GM23338 (cell line): ENCODE measurements at regions not wholly inside any gene's neighbourhood (a gene's known extent, or its start where the extent isn't known, plus 50 kb on each side); places are given as distances from the start of the nearest gene placed in this dataset.

Experiments
- ATAC-seq: fragments of 200-7000 bp; cut with Tn5 transposase; 3 replicates; pipeline ENCODE4 v1.9.1; 2020
- DNase-seq: peaks from one replicate; pipeline ENCODE4 v3.0.0-alpha.2; 2015; ENCODE audit warnings: low spot score
- H2AFZ ChIP-seq: fragments of 200-600 bp; sonication (generic); 2 replicates; pipeline ENCODE4 v1.8.0; 2016; ENCODE audit warnings: antibody characterized with exemption, mild to moderate bottlenecking, moderate library complexity
- H3F3A ChIP-seq: fragments of 200-600 bp; sonication (generic); replicated peaks from 2 replicates; pipeline ENCODE4 v1.8.0; 2017; ENCODE audit warnings: antibody characterized with exemption, mixed run types, low read depth
- H3K27ac ChIP-seq: fragments of 200-600 bp; sonication (generic); 2 replicates; pipeline ENCODE4 v1.6.1; 2016; ENCODE audit warnings: low read depth
- H3K27me3 ChIP-seq: fragments of 200-600 bp; sonication (generic); 2 replicates; pipeline ENCODE4 v1.8.0; 2016; ENCODE audit warnings: mild to moderate bottlenecking, mixed run types, moderate library complexity; ENCODE audit not compliant: insufficient read depth
- H3K36me3 ChIP-seq: fragments of 200-600 bp; sonication (generic); 2 replicates; pipeline ENCODE4 v1.8.0; 2016; ENCODE audit warnings: mild to moderate bottlenecking; ENCODE audit not compliant: insufficient read depth
- H3K4me1 ChIP-seq: fragments of 200-600 bp; sonication (generic); 2 replicates; pipeline ENCODE4 v1.8.0; 2016; ENCODE audit warnings: mild to moderate bottlenecking, moderate library complexity; ENCODE audit not compliant: insufficient read depth
- H3K4me2 ChIP-seq: fragments of 200-600 bp; sonication (generic); 2 replicates; pipeline ENCODE4 v1.7.1; 2017; ENCODE audit warnings: mixed run types
- H3K4me3 ChIP-seq: fragments of 200-600 bp; sonication (generic); 2 replicates; pipeline ENCODE4 v1.6.1; 2016; ENCODE audit warnings: mixed run types
- H3K79me2 ChIP-seq: fragments of 200-600 bp; sonication (generic); replicated peaks from 2 replicates; pipeline ENCODE4 v1.8.0; 2017; ENCODE audit warnings: mild to moderate bottlenecking; ENCODE audit not compliant: insufficient read depth
- H3K9me2 ChIP-seq: fragments of 200-600 bp; sonication (generic); 2 replicates; pipeline ENCODE4 v1.8.0; 2017; ENCODE audit not compliant: insufficient read depth
- H4K20me1 ChIP-seq: fragments of 200-600 bp; sonication (generic); replicated peaks from 2 replicates; pipeline ENCODE4 v1.8.0; 2017; ENCODE audit warnings: mild to moderate bottlenecking; ENCODE audit not compliant: insufficient read depth
- H3K27ac Mint-ChIP-seq: 2 replicates; pipeline ENCODE4 v1.8.0; 2020; ENCODE audit warnings: inconsistent platforms, mild to moderate bottlenecking, moderate library complexity, mixed read lengths
- H3K27me3 Mint-ChIP-seq: 3 replicates; pipeline ENCODE4 v1.8.0; 2022; ENCODE audit warnings: low read depth, mild to moderate bottlenecking, moderate library complexity, mixed read lengths, inconsistent platforms; ENCODE audit not compliant: insufficient read depth, poor library complexity
- H3K36me3 Mint-ChIP-seq: 3 replicates; pipeline ENCODE4 v1.8.0; 2021; ENCODE audit warnings: low read depth, mild to moderate bottlenecking, inconsistent platforms, moderate library complexity, mixed read lengths
- H3K4me1 Mint-ChIP-seq: 3 replicates; pipeline ENCODE4 v1.8.0; 2020; ENCODE audit warnings: mild to moderate bottlenecking, inconsistent platforms, mixed read lengths
- H3K4me3 Mint-ChIP-seq: 3 replicates; pipeline ENCODE4 v1.8.0; 2021; ENCODE audit warnings: moderate library complexity, mild to moderate bottlenecking, inconsistent platforms, mixed read lengths
- H3K9me3 Mint-ChIP-seq: 3 replicates; pipeline ENCODE4 v1.8.0; 2020; ENCODE audit warnings: moderate library complexity, mild to moderate bottlenecking, inconsistent platforms, mixed read lengths
- CREB1 ChIP-seq: fragments of 250-450 bp; sonication (Bioruptor Pico); IDR thresholded peaks from 2 replicates; pipeline ENCODE4 v1.5.0; 2020; ENCODE audit warnings: low read depth, mild to moderate bottlenecking, moderate library complexity
- CTCF ChIP-seq, 2 experiments: fragments of 200-600 bp in 1 of 2; sonication (generic) in 1 of 2; conservative IDR thresholded peaks; 2 replicates each; pipeline versions ENCODE4 v1.5.1 to v1.6.1; 2016 to 2017; ENCODE audit warnings: antibody characterized with exemption in 2 of 2, low read depth in 2 of 2, mild to moderate bottlenecking in 2 of 2, moderate library complexity in 1 of 2
- ETS1 ChIP-seq: IDR thresholded peaks from 2 replicates; pipeline ENCODE4 v1.6.1; 2016; ENCODE audit warnings: antibody characterized with exemption
- EZH2 ChIP-seq: fragments of 200-600 bp; sonication (generic); IDR thresholded peaks from one replicate; pipeline ENCODE4 v1.8.0; 2017; ENCODE audit warnings: antibody characterized with exemption, mild to moderate bottlenecking, low read depth; ENCODE audit not compliant: unreplicated experiment
- EZH2phosphoT487 ChIP-seq: fragments of 200-600 bp; sonication (generic); IDR thresholded peaks from one replicate; pipeline ENCODE4 v1.8.1; 2018; ENCODE audit warnings: antibody characterized with exemption; ENCODE audit not compliant: unreplicated experiment
- JUNB ChIP-seq: IDR thresholded peaks from one replicate; pipeline ENCODE4 v1.6.1; 2016; ENCODE audit warnings: antibody characterized with exemption; ENCODE audit not compliant: unreplicated experiment
- NANOG ChIP-seq: IDR thresholded peaks from 2 replicates; pipeline ENCODE4 v1.6.1; 2016; ENCODE audit warnings: antibody characterized with exemption, borderline replicate concordance
- POLR2AphosphoS5 ChIP-seq: IDR thresholded peaks from 2 replicates; pipeline ENCODE4 v1.6.1; 2016; ENCODE audit warnings: antibody characterized with exemption, low read depth
- REST ChIP-seq: IDR thresholded peaks from one replicate; pipeline ENCODE4 v1.6.1; 2018; ENCODE audit warnings: antibody characterized with exemption; ENCODE audit not compliant: unreplicated experiment
- STAT1 ChIP-seq: IDR thresholded peaks from one replicate; pipeline ENCODE4 v1.6.1; 2016; ENCODE audit warnings: antibody characterized with exemption; ENCODE audit not compliant: unreplicated experiment
- ZNF114 ChIP-seq: fragments of 250-450 bp; sonication (Bioruptor Pico); IDR thresholded peaks from 2 replicates; pipeline ENCODE4 v1.5.0; 2020; ENCODE audit warnings: mild to moderate bottlenecking, moderate library complexity
- ZNF331 ChIP-seq: fragments of 250-450 bp; sonication (Bioruptor Pico); IDR thresholded peaks from 2 replicates; pipeline ENCODE4 v1.5.0; 2020; ENCODE audit warnings: low read depth, mild to moderate bottlenecking, moderate library complexity
- ZNF462 ChIP-seq: fragments of 250-450 bp; sonication (Bioruptor Pico); IDR thresholded peaks from 2 replicates; pipeline ENCODE4 v1.5.0; 2020; ENCODE audit warnings: mild to moderate bottlenecking, moderate library complexity

GRCh38 chr16:64543441-64543840, 578.4 kb downstream of the CDH11 start:
- DNase-seq (no peak), ATAC-seq (no peak)
- Mint-ChIP-seq H3K4me1 (no peaks in the 10 kb centered on the region), H3K36me3 (no peaks in the 10 kb centered on the region), H3K27ac (no peak overlapping the region), H3K4me3 (no peak overlapping the region), H3K9me3 (no peaks in the 10 kb centered on the region; the same call in 2 of the 3 replicates), H3K27me3 (no peaks in the 10 kb centered on the region)
- Histone ChIP-seq H3K4me1 (no peaks in the 10 kb centered on the region), H3K36me3 (no peaks in the 10 kb centered on the region), H2AFZ (no peak overlapping the region), H3K79me2 (no peaks in the 10 kb centered on the region), H3K27me3 (no peaks in the 10 kb centered on the region), H3K4me2 (no peak overlapping the region), H4K20me1 (no peaks in the 10 kb centered on the region), H3K9me2 (peaks cover 6% of the 10 kb centered on the region; the same call in 1 of the 2 replicates), H3K4me3 (no peak overlapping the region), H3K27ac (no peak overlapping the region), H3F3A (no peaks in the 10 kb centered on the region)
- TF ChIP-seq STAT1 (no peak), REST (no peak), ZNF114 (no peak), CREB1 (CRISPR knock-in tag) (no peak), ETS1 (no peak), EZH2 (no peak), POLR2AphosphoS5 (no peak), ZNF462 (no peak), NANOG (no peak), CTCF (conservative IDR thresholded peaks at IDR 0.05; ENCODE audit: low read depth in 2 of 2) (no peak), EZH2phosphoT487 (no peak), ZNF331 (CRISPR knock-in tag) (no peak), JUNB (no peak)
